ENCODE measurements at regions not wholly inside any gene's neighbourhood (a gene's known extent, or its start where the extent isn't known, plus 50 kb on each side); places are given as distances from the start of the nearest gene placed in this dataset.

DNA sequence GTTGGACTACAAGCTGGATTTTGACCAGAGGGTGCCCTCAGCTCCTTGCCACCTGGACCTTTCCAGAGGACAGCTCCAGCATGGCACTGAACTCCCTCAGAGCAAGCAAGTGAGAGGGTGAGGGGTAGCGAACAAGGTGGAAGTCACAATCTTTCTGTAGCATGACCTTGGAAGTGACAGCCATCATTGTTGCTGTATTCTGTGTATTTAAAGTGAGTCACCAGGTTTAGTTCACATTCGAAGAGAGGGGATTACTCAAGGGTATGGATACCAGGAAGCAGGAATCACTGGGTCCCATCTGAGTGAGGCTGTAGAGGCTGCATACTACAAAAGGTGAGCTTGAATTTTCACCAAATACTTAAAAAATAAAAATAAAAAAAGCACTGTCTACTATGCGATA is 280.0 kb upstream of the SPTLC3 start:
- POLR2A ChIA-PET = no interaction called here
- CTCF ChIA-PET = no interaction called here
- no peak for DNase-seq (ENCODE audit: extremely low spot score)

DNA sequence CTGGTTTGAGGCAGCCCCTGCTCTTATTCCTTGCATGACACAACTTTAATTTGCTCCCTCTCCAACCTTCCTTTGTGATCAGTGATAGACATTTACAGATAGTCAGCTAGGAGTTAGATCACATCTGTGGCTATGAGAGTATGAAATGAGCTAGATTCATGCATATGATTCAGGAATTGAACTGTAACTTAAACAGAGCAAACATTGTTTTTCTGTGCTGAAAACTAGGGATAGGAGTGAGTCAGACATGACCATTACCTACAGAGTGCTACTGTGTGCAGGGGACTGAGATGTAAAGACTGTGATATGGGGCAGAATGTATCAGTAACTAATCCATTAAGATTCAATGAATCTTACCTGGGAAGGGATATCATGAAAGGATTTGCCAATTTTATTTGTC is 279.4 kb upstream of the SPTLC3 start:
- no peak for DNase-seq (ENCODE audit: extremely low spot score)
- TF ChIP-seq BHLHE40 (IDR thresholded peaks at IDR 0.05; ENCODE audit: borderline replicate concordance) = no peak
- no peak for TF ChIP-seq NFRKB (IDR thresholded peaks at IDR 0.05)
- TF ChIP-seq SUZ12 (IDR thresholded peaks at IDR 0.05) = no peak
- no peak for TF ChIP-seq ZNF384 (IDR thresholded peaks at IDR 0.05)
- no peak for TF ChIP-seq LEF1 (IDR thresholded peaks at IDR 0.05; ENCODE audit: borderline replicate concordance)
- no peak for TF ChIP-seq FOXM1 (IDR thresholded peaks at IDR 0.05; ENCODE audit: borderline replicate concordance)
- TF ChIP-seq FOXA1 (IDR thresholded peaks at IDR 0.05) = no peak
- ChIA-PET POLR2A (no interaction called here), CTCF (no interaction called here)

More for the DNA sequence above, 280.0 kb upstream of the SPTLC3 start:
- TF ChIP-seq FOXK2 (IDR thresholded peaks at IDR 0.05) (no peak), FOXA1 (IDR thresholded peaks at IDR 0.05) (no peak), LEF1 (IDR thresholded peaks at IDR 0.05; ENCODE audit: borderline replicate concordance) (no peak), L3MBTL2 (conservative IDR thresholded peaks at IDR 0.05) (no peak), TARDBP (IDR thresholded peaks at IDR 0.05) (no peak), ZNF384 (IDR thresholded peaks at IDR 0.05) (no peak), HDGF (IDR thresholded peaks at IDR 0.05; ENCODE audit: borderline replicate concordance) (no peak), NFRKB (IDR thresholded peaks at IDR 0.05) (no peak), CTBP1 (IDR thresholded peaks at IDR 0.05; ENCODE audit: borderline replicate concordance) (no peak), ELF4 (IDR thresholded peaks at IDR 0.05) (no peak), FOXM1 (IDR thresholded peaks at IDR 0.05; ENCODE audit: borderline replicate concordance) (no peak), BHLHE40 (IDR thresholded peaks at IDR 0.05; ENCODE audit: borderline replicate concordance) (no peak), ARNT (IDR thresholded peaks at IDR 0.05) (no peak), SUZ12 (IDR thresholded peaks at IDR 0.05) (no peak), SP1 (IDR thresholded peaks at IDR 0.05) (no peak)
- TF ChIP-seq, protein P1, sequence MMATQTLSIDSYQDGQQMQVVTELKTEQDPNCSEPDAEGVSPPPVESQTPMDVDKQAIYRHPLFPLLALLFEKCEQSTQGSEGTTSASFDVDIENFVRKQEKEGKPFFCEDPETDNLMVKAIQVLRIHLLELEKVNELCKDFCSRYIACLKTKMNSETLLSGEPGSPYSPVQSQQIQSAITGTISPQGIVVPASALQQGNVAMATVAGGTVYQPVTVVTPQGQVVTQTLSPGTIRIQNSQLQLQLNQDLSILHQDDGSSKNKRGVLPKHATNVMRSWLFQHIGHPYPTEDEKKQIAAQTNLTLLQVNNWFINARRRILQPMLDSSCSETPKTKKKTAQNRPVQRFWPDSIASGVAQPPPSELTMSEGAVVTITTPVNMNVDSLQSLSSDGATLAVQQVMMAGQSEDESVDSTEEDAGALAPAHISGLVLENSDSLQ (IDR thresholded peaks at IDR 0.05) = no peak

DNA sequence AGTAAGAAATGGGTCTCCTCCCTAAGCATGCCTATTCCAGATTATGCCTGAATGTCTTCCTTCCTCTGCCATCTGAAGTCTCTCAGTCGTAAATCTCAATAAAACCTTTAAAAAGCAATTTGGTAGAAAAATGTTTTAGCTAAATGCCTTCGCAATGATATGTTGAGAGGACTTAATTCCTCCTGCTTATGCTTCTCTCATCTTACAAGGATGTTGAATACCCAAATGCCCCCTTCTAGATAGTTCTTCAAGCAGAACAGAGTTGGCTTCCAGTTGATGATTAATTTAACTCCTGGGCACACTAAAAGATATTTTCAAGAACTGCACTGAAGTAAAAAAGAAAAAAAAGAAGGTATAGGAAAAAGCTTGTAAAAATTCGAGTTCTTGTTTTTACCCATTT is 275.0 kb upstream of the SPTLC3 start:
- TF ChIP-seq HDGF (IDR thresholded peaks at IDR 0.05; ENCODE audit: borderline replicate concordance) = no peak
- no peak for TF ChIP-seq FOXM1 (IDR thresholded peaks at IDR 0.05; ENCODE audit: borderline replicate concordance)
- no peak for TF ChIP-seq BHLHE40 (IDR thresholded peaks at IDR 0.05; ENCODE audit: borderline replicate concordance)
- TF ChIP-seq, protein P1 (IDR thresholded peaks at IDR 0.05) = no peak
- TF ChIP-seq NFRKB (IDR thresholded peaks at IDR 0.05) = no peak
- no peak for TF ChIP-seq FOXA1 (IDR thresholded peaks at IDR 0.05)
- TF ChIP-seq SUZ12 (IDR thresholded peaks at IDR 0.05) = no peak
- no peak for TF ChIP-seq SP1 (IDR thresholded peaks at IDR 0.05)
- no peak for TF ChIP-seq ELF4 (IDR thresholded peaks at IDR 0.05)
- no peak for TF ChIP-seq TARDBP (IDR thresholded peaks at IDR 0.05)
- TF ChIP-seq CTBP1 (IDR thresholded peaks at IDR 0.05; ENCODE audit: borderline replicate concordance) = no peak
- TF ChIP-seq L3MBTL2 (conservative IDR thresholded peaks at IDR 0.05) = no peak
- no peak for TF ChIP-seq LEF1 (IDR thresholded peaks at IDR 0.05; ENCODE audit: borderline replicate concordance)
- TF ChIP-seq ZNF384 (IDR thresholded peaks at IDR 0.05) = no peak
- ChIA-PET CTCF (no interaction called here), POLR2A (no interaction called here)
- DNase-seq (ENCODE audit: extremely low spot score) = no peak

DNA sequence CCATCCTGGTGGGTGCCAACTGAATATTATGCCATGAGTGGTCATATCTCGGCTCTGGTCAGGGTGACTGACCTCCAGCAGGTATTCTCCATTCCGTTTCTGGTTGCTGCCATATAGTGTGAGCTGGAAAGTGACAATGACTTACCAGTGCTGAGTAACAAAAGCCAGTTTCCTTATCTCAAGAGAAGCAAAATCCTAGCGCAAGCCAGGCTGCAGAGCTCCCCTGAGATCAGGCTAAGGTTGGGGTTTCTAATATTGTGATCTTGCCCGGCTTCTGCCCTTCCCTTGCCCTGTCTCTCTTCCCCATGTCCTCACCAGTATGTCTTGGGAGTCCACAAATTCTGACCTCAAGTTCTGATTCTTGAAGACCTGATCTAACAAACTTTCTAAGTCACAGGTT is 271.3 kb upstream of the SPTLC3 start:
- ChIA-PET POLR2A (no interaction called here), CTCF (no interaction called here)
- no peak for TF ChIP-seq BHLHE40 (IDR thresholded peaks at IDR 0.05; ENCODE audit: borderline replicate concordance)
- TF ChIP-seq FOXK2 (IDR thresholded peaks at IDR 0.05) = no peak
- no peak for TF ChIP-seq FOXA1 (IDR thresholded peaks at IDR 0.05)
- no peak for TF ChIP-seq SUZ12 (IDR thresholded peaks at IDR 0.05)
- TF ChIP-seq, protein P1 (IDR thresholded peaks at IDR 0.05) = no peak
- no peak for TF ChIP-seq CTBP1 (IDR thresholded peaks at IDR 0.05; ENCODE audit: borderline replicate concordance)
- no peak for TF ChIP-seq ELF4 (IDR thresholded peaks at IDR 0.05)
- no peak for DNase-seq (ENCODE audit: extremely low spot score)

DNA sequence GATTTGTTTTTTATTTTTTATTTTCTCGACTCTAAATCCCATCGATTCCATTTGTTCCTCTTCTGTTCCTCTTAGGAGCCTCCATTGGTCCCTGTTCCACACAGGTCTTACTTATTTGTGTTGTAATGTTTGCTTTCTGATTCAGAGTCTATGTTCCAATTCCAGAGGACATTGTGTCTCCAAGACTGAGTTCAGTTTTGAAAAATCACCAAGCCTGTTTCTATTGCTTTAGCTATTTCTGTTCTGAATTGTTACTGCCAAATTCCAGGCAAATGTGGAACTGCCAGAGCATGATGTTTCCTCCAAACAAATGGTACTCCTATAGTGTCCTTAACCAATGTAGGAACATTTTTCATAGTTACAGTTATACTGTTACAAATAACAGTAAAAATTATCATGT is 270.9 kb upstream of the SPTLC3 start:
- POLR2A ChIA-PET = no interaction called here
- no peak for DNase-seq (ENCODE audit: extremely low spot score)
- TF ChIP-seq NFRKB (IDR thresholded peaks at IDR 0.05) (no peak), CTBP1 (IDR thresholded peaks at IDR 0.05; ENCODE audit: borderline replicate concordance) (no peak), SUZ12 (IDR thresholded peaks at IDR 0.05) (no peak), FOXK2 (IDR thresholded peaks at IDR 0.05) (no peak), L3MBTL2 (conservative IDR thresholded peaks at IDR 0.05) (no peak), SP1 (IDR thresholded peaks at IDR 0.05) (no peak), FOXA1 (IDR thresholded peaks at IDR 0.05) (no peak), BHLHE40 (IDR thresholded peaks at IDR 0.05; ENCODE audit: borderline replicate concordance) (no peak), ARNT (IDR thresholded peaks at IDR 0.05) (no peak), HDGF (IDR thresholded peaks at IDR 0.05; ENCODE audit: borderline replicate concordance) (no peak), ZNF384 (IDR thresholded peaks at IDR 0.05) (no peak), FOXM1 (IDR thresholded peaks at IDR 0.05; ENCODE audit: borderline replicate concordance) (no peak), LEF1 (IDR thresholded peaks at IDR 0.05; ENCODE audit: borderline replicate concordance) (no peak), TARDBP (IDR thresholded peaks at IDR 0.05) (no peak), ELF4 (IDR thresholded peaks at IDR 0.05) (no peak)
- TF ChIP-seq, protein P1 (IDR thresholded peaks at IDR 0.05) = no peak
- CTCF ChIA-PET = no interaction called here

DNA sequence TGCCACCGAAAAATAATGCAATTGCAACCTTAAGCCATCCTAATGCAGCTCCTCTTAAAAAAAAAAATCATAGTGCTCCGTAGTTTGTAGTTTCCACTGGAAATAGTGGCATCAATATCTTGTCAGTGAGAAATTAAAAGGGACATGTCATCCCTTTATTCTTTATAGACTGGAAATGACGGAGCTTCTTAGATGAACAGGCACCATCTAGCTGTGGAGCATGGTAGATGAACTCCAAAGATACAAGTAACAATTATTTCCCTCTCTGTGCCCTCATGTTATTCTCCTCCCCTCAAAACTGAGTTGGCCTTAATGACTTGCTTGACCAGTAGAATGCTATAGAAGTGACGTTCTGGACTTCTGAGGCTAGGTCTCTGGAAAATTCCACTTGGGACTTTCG is 268.1 kb upstream of the SPTLC3 start:
- ChIA-PET POLR2A (no interaction called here), CTCF (no interaction called here)
- DNase-seq (ENCODE audit: extremely low spot score) = no peak
- TF ChIP-seq ARNT (IDR thresholded peaks at IDR 0.05) = no peak
- TF ChIP-seq LEF1 (IDR thresholded peaks at IDR 0.05; ENCODE audit: borderline replicate concordance) = no peak
- TF ChIP-seq L3MBTL2 (conservative IDR thresholded peaks at IDR 0.05) = no peak
- TF ChIP-seq BHLHE40 (IDR thresholded peaks at IDR 0.05; ENCODE audit: borderline replicate concordance) = no peak
- no peak for TF ChIP-seq ZNF384 (IDR thresholded peaks at IDR 0.05)
- TF ChIP-seq HDGF (IDR thresholded peaks at IDR 0.05; ENCODE audit: borderline replicate concordance) = no peak
- no peak for TF ChIP-seq NFRKB (IDR thresholded peaks at IDR 0.05)
- TF ChIP-seq FOXK2 (IDR thresholded peaks at IDR 0.05) = no peak
- no peak for TF ChIP-seq TARDBP (IDR thresholded peaks at IDR 0.05)
- TF ChIP-seq FOXA1 (IDR thresholded peaks at IDR 0.05) = no peak
- TF ChIP-seq ELF4 (IDR thresholded peaks at IDR 0.05) = no peak
- no peak for TF ChIP-seq SUZ12 (IDR thresholded peaks at IDR 0.05)
- TF ChIP-seq CTBP1 (IDR thresholded peaks at IDR 0.05; ENCODE audit: borderline replicate concordance) = no peak
- TF ChIP-seq FOXM1 (IDR thresholded peaks at IDR 0.05; ENCODE audit: borderline replicate concordance) = no peak
- TF ChIP-seq, protein P1 (IDR thresholded peaks at IDR 0.05) = no peak
- no peak for TF ChIP-seq SP1 (IDR thresholded peaks at IDR 0.05)

Measured in HEK293T (cell line).